Heart right ventricle (tissue), 16 donors: ENCODE measurements at regions not wholly inside any gene's neighbourhood (a gene's known extent, or its start where the extent isn't known, plus 50 kb on each side); places are given as distances from the start of the nearest gene placed in this dataset.

Experiments used
- ATAC-seq, 8 donors: fragments of 200-7000 bp; cut with Tn5 transposase; one replicate each; pipeline ENCODE4 v1.9.1; 2020; ENCODE audit warnings: mild to moderate bottlenecking in 8 of 8, moderate library complexity in 8 of 8, moderate number of reproducible peaks in 1 of 8
- DNase-seq, 2 donors: peaks; one replicate each; pipeline ENCODE4 v3.0.0-alpha.2; 2020
- H3K27ac ChIP-seq, 10 donors: fragments of 200-600 bp; sonication (generic) in 2 of 10; one replicate each; pipeline versions ENCODE4 v1.5.0 to v1.8.0; 2020 to 2022; ENCODE audit warnings: mild to moderate bottlenecking in 3 of 10
- H3K27me3 ChIP-seq, 7 donors: fragments of 200-600 bp; one replicate each; pipeline ENCODE4 v1.8.0; 2021 to 2022; ENCODE audit warnings: mild to moderate bottlenecking in 2 of 7
- H3K36me3 ChIP-seq, 9 donors: fragments of 200-600 bp; sonication (generic) in 1 of 9; one replicate each; pipeline versions ENCODE4 v1.5.0 to v1.8.0; 2020 to 2022; ENCODE audit warnings: mild to moderate bottlenecking in 2 of 9
- H3K4me1 ChIP-seq, 9 donors: fragments of 200-600 bp; sonication (generic) in 1 of 9; one replicate each; pipeline versions ENCODE4 v1.5.0 to v1.8.0; 2020 to 2022; ENCODE audit warnings: mild to moderate bottlenecking in 4 of 9
- H3K4me3 ChIP-seq, 10 donors: fragments of 200-600 bp; sonication (generic) in 2 of 10; one replicate each; pipeline versions ENCODE4 v1.5.0 to v1.8.0; 2020 to 2022; ENCODE audit warnings: mild to moderate bottlenecking in 7 of 10, moderate library complexity in 2 of 10
- H3K9me3 ChIP-seq, 11 donors: fragments of 200-600 bp in 10 of 11; sonication (generic) in 2 of 11; one replicate each; pipeline versions ENCODE4 v1.5.0 to v1.8.0; 2013 to 2022; ENCODE audit warnings: mild to moderate bottlenecking in 2 of 11, control low read depth in 1 of 11, moderate library complexity in 1 of 11
- CTCF ChIP-seq, 9 donors: fragments of 200-600 bp; sonication (generic) in 2 of 9; IDR thresholded peaks; one replicate each; pipeline versions ENCODE4 v1.5.0 to v1.8.0; 2021 to 2022; ENCODE audit warnings: antibody characterized with exemption in 9 of 9, mild to moderate bottlenecking in 5 of 9, moderate library complexity in 1 of 9
- WGBS, 2 donors: extraction: QIAGEN DNeasy Blood & Tissue Kit; methylation state at CpG; one replicate each; pipeline ENCODE4 v1.1.7; 2013; ENCODE audit warnings: inconsistent platforms in 1 of 2; 5-methylcytosine and 5-hydroxymethylcytosine counted together
- intact Hi-C, 10 donors: fragments of 100-400 bp; cut with DNase I; formaldehyde crosslinking; loops; one replicate each; pipeline versions ENCODE4 v1.11.1 to v1.14.2; 2022
- donor health status: Arrhythmogenic right ventricular cardiomyopathy.
- donor health status: ischemic (EF 13 %, LVEDD 7.1; RV severe dilation, severe dysfunction).
- donor health status: healthy with polysubstance abuse.
- donor health status: DM: no; HTN: yes; CAD: no.
- donor health status: DM: no; HTN: no; CAD: no.
- donor health status: ischemic (EF 25% LVEDD 6.9; RV normal size, moderate dysfunction).
- donor health status: ischemic (EF 25% LVEDD 5.7; RV mildly dilated, moderate dysfunction).
- donor health status: healthy.
- donor health status: DM: yes; HTN: yes; CAD: no.
- donor health status: Ischemic cardiomyopathy.
- donor health status: ischemic (EF 35%, LVEDD 5.7; RV mildly dilated, moderate dysfunction).
- donor health status: nonischemic (EF 11% LVEDD 7.7; RV severe dilation, severe dysfunction).
- donor health status: DM: yes; HTN: yes; CAD: no.
- donor health status: PGD.
- donor health status: ischemic (EF 29% LVEDD 5.4; RV normal size, mild dysfunction).
- donor health status: nonischemic (EF 23%, LVEDD 6.1; RV moderate dilation, normal function).

GRCh38 chr4:62683799-62684566 is 1483.9 kb downstream of the ADGRL3 start:
- 89% methylated on average over 13 of the region's 13 CpGs for WGBS, 2 donors
- DNase-seq: no peak
- no peaks in the 10 kb centered on the region for H3K27me3 ChIP-seq
- intact Hi-C loops: no loop called here
- no peaks in the 10 kb centered on the region for H3K36me3 ChIP-seq
- no peak for TF ChIP-seq CTCF (IDR thresholded peaks at IDR 0.05)
- H3K4me3 ChIP-seq: no peak overlapping the region
- no peak for ATAC-seq
- H3K27ac ChIP-seq: no peak overlapping the region
- no peaks in the 10 kb centered on the region for H3K4me1 ChIP-seq
- peaks cover 0 to 3% (median 0%) of the 10 kb centered on the region in 11 donors for H3K9me3 ChIP-seq

DNA sequence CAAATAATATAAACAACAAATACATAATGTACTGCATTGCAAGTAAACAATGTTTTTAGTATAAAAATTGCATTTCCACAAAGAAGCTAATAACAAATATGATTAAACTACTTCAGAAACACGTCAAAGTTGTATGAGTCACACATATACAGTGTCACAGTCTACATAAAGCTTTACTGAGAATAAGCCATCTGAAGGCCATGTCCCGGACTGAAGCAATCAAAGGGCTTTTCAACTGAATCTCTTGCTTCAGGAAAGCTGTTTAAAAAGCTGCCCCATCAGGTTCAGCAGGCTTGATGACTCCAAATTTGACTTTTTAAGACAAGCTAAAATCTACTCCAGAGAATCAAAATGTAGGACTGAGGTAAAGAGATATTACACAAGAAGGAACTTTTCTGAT is 1476.8 kb downstream of the ADGRL3 start:
- 69 to 72% methylated on average over 2 of the region's 2 CpGs for WGBS, 2 donors
- Histone ChIP-seq H3K36me3 (no peaks in the 10 kb centered on the region), H3K9me3 (peaks cover 0 to 16% (median 4%) of the 10 kb centered on the region in 11 donors), H3K27ac (no peak overlapping the region), H3K4me3 (no peak overlapping the region), H3K4me1 (no peaks in the 10 kb centered on the region), H3K27me3 (no peaks in the 10 kb centered on the region)
- DNase-seq (no peak), ATAC-seq (no peak)
- intact Hi-C loops: no loop called here
- no peak for TF ChIP-seq CTCF (IDR thresholded peaks at IDR 0.05)

DNA sequence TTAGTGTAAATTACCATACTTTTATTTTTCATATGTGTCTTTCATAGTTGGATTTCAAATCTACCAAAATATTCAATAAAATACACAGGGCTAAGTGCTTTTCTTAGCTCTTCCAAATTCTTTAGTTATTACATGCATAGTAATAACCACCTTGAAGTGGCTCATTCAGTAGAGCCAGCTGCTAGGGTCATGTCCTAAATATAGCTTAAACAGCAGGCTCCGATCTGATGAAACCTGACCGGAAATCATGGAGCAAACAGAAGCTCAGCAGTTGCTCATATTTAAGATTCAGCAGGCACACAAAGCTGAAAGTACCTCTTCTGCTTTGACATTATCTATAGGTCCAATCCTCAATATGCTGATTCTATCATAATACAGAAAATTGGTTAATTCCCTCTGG is 1470.4 kb downstream of the ADGRL3 start:
- peak; percentile 58 to 96 (median 87) for ATAC-seq
- H3K36me3 ChIP-seq: no peaks in the 10 kb centered on the region
- peak overlapping the region in 1 of 10 donors; percentile 19 for H3K27ac ChIP-seq
- DNase-seq: peak in 1 of 2 donors; percentile 38
- no peak for TF ChIP-seq CTCF (IDR thresholded peaks at IDR 0.05)
- WGBS, 2 donors: 12 to 27% methylated on average over 2 of the region's 2 CpGs
- H3K9me3 ChIP-seq: peaks cover 0 to 7% (median 0%) of the 10 kb centered on the region in 11 donors
- peaks cover 0 to 6% (median 0%) of the 10 kb centered on the region in 9 donors for H3K4me1 ChIP-seq
- H3K27me3 ChIP-seq: no peaks in the 10 kb centered on the region
- H3K4me3 ChIP-seq: no peak overlapping the region
- intact Hi-C loops: no loop called here

DNA sequence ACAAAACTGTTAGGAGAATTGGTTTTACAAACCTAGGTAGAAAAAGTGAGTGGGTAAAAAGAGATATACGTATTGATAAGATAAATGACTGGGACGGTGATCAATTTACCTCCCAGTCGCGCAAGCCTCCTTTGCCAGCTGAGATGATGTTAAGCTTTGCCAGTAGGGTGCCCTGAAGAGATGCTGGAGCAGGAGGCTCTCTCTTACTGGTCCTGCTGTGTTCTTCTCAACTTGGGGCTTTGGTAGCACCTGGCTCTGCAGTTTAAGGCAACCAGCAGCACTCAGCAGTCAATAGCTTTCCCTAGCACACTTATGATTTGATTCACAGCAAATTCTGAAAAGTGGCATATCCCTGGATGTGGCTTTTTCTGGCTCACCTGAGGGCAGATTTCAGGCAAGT is 1461.7 kb downstream of the ADGRL3 start:
- H3K27me3 ChIP-seq: no peaks in the 10 kb centered on the region
- WGBS, 2 donors: 71 to 85% methylated on average over 4 of the region's 4 CpGs
- intact Hi-C loops: no loop called here
- peaks cover 0 to 6% (median 0%) of the 10 kb centered on the region in 11 donors for H3K9me3 ChIP-seq
- ATAC-seq (no peak), DNase-seq (no peak)
- no peaks in the 10 kb centered on the region for H3K36me3 ChIP-seq
- peaks cover 0 to 7% (median 0%) of the 10 kb centered on the region in 9 donors for H3K4me1 ChIP-seq
- H3K4me3 ChIP-seq: no peak overlapping the region
- no peak overlapping the region for H3K27ac ChIP-seq
- no peak for TF ChIP-seq CTCF (IDR thresholded peaks at IDR 0.05)
